Caco-2 (cell line): ENCODE measurements at regions not wholly inside any gene's neighbourhood (a gene's known extent, or its start where the extent isn't known, plus 50 kb on each side); places are given as distances from the start of the nearest gene placed in this dataset.

Source experiments
- BruUV-seq: library from RNA; stranded (reverse); fragments of 400-500 nt; replicated peaks from 2 replicates; lab custom pipeline; 2021; lab: Mats Ljungman, UMichigan
- CTCF ChIA-PET: fragments of 300-600 bp; sonication (Branson Sonifier 250); formaldehyde crosslinking; loops from one replicate; lab custom pipeline; 2022; ENCODE audit warnings: antibody characterized with exemption; lab: Charles Lee
- POLR2A ChIA-PET: fragments of 300-600 bp; sonication (Branson Sonifier 250); formaldehyde crosslinking; loops from one replicate; lab custom pipeline; 2022; ENCODE audit warnings: antibody characterized with exemption; lab: Charles Lee
- DNase-seq, 2 experiments: peaks; one replicate each; pipeline versions ENCODE4 v3.0.0 to v3.0.0-alpha.2; 2020 to 2022
- H3K27me3 ChIP-seq: replicated peaks from 2 replicates; pipeline ENCODE4 v1.6.0; 2011; ENCODE audit warnings: low read length; ENCODE audit not compliant: control insufficient read depth, insufficient read depth
- H3K36me3 ChIP-seq: 2 replicates; pipeline ENCODE4 v1.5.1; 2011; ENCODE audit warnings: low read length; ENCODE audit not compliant: control insufficient read depth, insufficient read depth
- H3K4me1 ChIP-seq: fragments of 250-450 bp; sonication (Bioruptor Pico); 2 replicates; pipeline ENCODE4 v1.5.1; 2020; ENCODE audit warnings: mild to moderate bottlenecking
- H3K4me3 ChIP-seq: 2 replicates; pipeline ENCODE4 v1.5.1; 2011; ENCODE audit warnings: low read depth, mild to moderate bottlenecking, control low read depth, low read length
- H3K9me3 ChIP-seq: fragments of 250-450 bp; sonication (Bioruptor Pico); 2 replicates; pipeline ENCODE4 v1.5.1; 2020; ENCODE audit warnings: mild to moderate bottlenecking, moderate library complexity
- H3K27ac Mint-ChIP-seq: one replicate; pipeline ENCODE4 v1.8.0; 2022; ENCODE audit warnings: mixed read lengths; ENCODE audit not compliant: unreplicated experiment
- H3K27me3 Mint-ChIP-seq: one replicate; pipeline ENCODE4 v1.8.0; 2022; ENCODE audit warnings: mixed read lengths; ENCODE audit not compliant: insufficient read depth, unreplicated experiment
- H3K36me3 Mint-ChIP-seq: one replicate; pipeline ENCODE4 v1.8.0; 2022; ENCODE audit warnings: mild to moderate bottlenecking, mixed read lengths; ENCODE audit not compliant: insufficient read depth, unreplicated experiment
- H3K4me1 Mint-ChIP-seq: one replicate; pipeline ENCODE4 v1.8.0; 2022; ENCODE audit warnings: low read depth, mixed read lengths; ENCODE audit not compliant: unreplicated experiment
- H3K4me3 Mint-ChIP-seq: one replicate; pipeline ENCODE4 v1.8.0; 2022; ENCODE audit warnings: mild to moderate bottlenecking, moderate library complexity, mixed read lengths; ENCODE audit not compliant: unreplicated experiment
- H3K9me3 Mint-ChIP-seq: one replicate; pipeline ENCODE4 v1.8.0; 2022; ENCODE audit warnings: mixed read lengths; ENCODE audit not compliant: unreplicated experiment
- CTCF ChIP-seq, 2 experiments: fragments of 200-600 bp in 1 of 2; IDR thresholded peaks; 1 replicate in 1 of 2; 2 replicates in 1 of 2; pipeline versions ENCODE4 v1.5.1 to v1.8.0; 2011 to 2022; ENCODE audit warnings: antibody characterized with exemption in 1 of 2, control low read depth in 1 of 2, inconsistent platforms in 1 of 2, low read depth in 1 of 2, low read length in 1 of 2, mild to moderate bottlenecking in 1 of 2, moderate library complexity in 1 of 2; ENCODE audit not compliant: insufficient read depth in 1 of 2, severe bottlenecking in 1 of 2, unreplicated experiment in 1 of 2
- intact Hi-C: fragments of 100-400 bp; cut with micrococcal nuclease; formaldehyde crosslinking; loops from one replicate; pipeline ENCODE4 v1.10.0; 2022; ENCODE audit not compliant: unreplicated experiment

GRCh38 chr10:113292086-113292485 is 260.8 kb upstream of the HABP2 start:
- Mint-ChIP-seq H3K27me3 (no peaks in the 10 kb centered on the region), H3K27ac (no peak overlapping the region), H3K4me3 (no peak overlapping the region), H3K36me3 (no peaks in the 10 kb centered on the region), H3K9me3 (no peaks in the 10 kb centered on the region), H3K4me1 (peaks cover 3% of the 10 kb centered on the region)
- intact Hi-C loops: no loop called here
- ChIA-PET CTCF (interaction anchor here (0.7 kb wide), 1 partner anchor 1120 kb away, joined by 3 read pairs; no protein-coding TSS in a partner anchor), POLR2A (no interaction called here)
- Histone ChIP-seq H3K27me3 (no peaks in the 10 kb centered on the region), H3K9me3 (no peaks in the 10 kb centered on the region), H3K4me1 (no peaks in the 10 kb centered on the region), H3K4me3 (no peak overlapping the region), H3K36me3 (no peaks in the 10 kb centered on the region)
- TF ChIP-seq CTCF (IDR thresholded peaks at IDR 0.05; ENCODE audit: insufficient read depth in 1 of 2, low read depth in 1 of 2, low read length in 1 of 2, severe bottlenecking in 1 of 2, unreplicated experiment in 1 of 2): no peak
- BruUV-seq: no TSS peak
- no peak for DNase-seq

- no peak overlapping the region for H3K4me3 ChIP-seq
- intact Hi-C loops: no loop called here
- H3K36me3 ChIP-seq: no peaks in the 10 kb centered on the region
- ChIA-PET POLR2A (no interaction called here), CTCF (no interaction called here)
- no TSS peak for BruUV-seq
- no peaks in the 10 kb centered on the region for H3K9me3 ChIP-seq
- Mint-ChIP-seq H3K27me3 (no peaks in the 10 kb centered on the region), H3K27ac (no peak overlapping the region), H3K4me3 (no peak overlapping the region), H3K4me1 (peaks cover 10% of the 10 kb centered on the region), H3K9me3 (no peaks in the 10 kb centered on the region), H3K36me3 (no peaks in the 10 kb centered on the region)
- no peak for DNase-seq
- TF ChIP-seq CTCF (IDR thresholded peaks at IDR 0.05; ENCODE audit: insufficient read depth in 1 of 2, low read depth in 1 of 2, low read length in 1 of 2, severe bottlenecking in 1 of 2, unreplicated experiment in 1 of 2): no peak
- no peaks in the 10 kb centered on the region for H3K27me3 ChIP-seq
- H3K4me1 ChIP-seq: peaks cover 1% of the 10 kb centered on the region; the same call in 1 of the 2 replicates
Measured at GRCh38 chr10:113292743-113293142, 260.1 kb upstream of the HABP2 start.

DNA sequence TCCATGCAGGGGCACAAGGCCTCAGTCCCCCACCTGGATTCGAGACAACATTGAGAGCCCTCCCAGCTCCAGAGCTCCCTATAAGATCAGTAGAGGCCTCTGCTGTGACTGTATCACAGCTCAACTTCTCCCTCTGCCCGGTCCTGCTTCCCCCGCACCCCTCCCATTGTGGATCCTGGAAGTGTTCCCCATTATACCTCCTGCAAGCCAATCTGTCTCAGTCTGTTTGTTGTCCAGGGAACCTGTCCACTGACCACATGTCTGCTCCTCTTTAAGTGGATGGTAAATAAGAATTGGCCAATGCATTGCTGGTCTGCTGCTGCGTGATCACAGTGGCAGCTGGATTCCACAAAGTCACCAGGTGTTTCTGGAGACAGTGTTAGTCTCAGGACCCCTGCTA is 259.7 kb upstream of the HABP2 start:
- Mint-ChIP-seq H3K36me3 (no peaks in the 10 kb centered on the region), H3K4me1 (peaks cover 13% of the 10 kb centered on the region), H3K4me3 (no peak overlapping the region), H3K9me3 (no peaks in the 10 kb centered on the region), H3K27ac (no peak overlapping the region), H3K27me3 (no peaks in the 10 kb centered on the region)
- intact Hi-C loops: no loop called here
- ChIA-PET CTCF (no interaction called here), POLR2A (no interaction called here)
- Histone ChIP-seq H3K27me3 (no peaks in the 10 kb centered on the region), H3K4me3 (no peak overlapping the region), H3K4me1 (peaks cover 3% of the 10 kb centered on the region; the same call in 1 of the 2 replicates), H3K36me3 (no peaks in the 10 kb centered on the region), H3K9me3 (no peaks in the 10 kb centered on the region)
- TF ChIP-seq CTCF (IDR thresholded peaks at IDR 0.05; ENCODE audit: insufficient read depth in 1 of 2, low read depth in 1 of 2, low read length in 1 of 2, severe bottlenecking in 1 of 2, unreplicated experiment in 1 of 2): no peak
- BruUV-seq: no TSS peak
- no peak for DNase-seq
